NCI-H2196 treated with DMSO at 0.1 percent for 48 hours (cell line): ENCODE measurements at regions not wholly inside any gene's neighbourhood (a gene's known extent, or its start where the extent isn't known, plus 50 kb on each side); places are given as distances from the start of the nearest gene placed in this dataset.
"Not testable (repeated sequence)": the region's sequence is repeated elsewhere in the genome, so short reads cannot be mapped to it uniquely, and the experiment has no call there.

Experiments used
- DNase-seq: peaks from one replicate; lab custom pipeline; 2025; ENCODE audit not compliant: unreplicated experiment; lab: John Stamatoyannopoulos, UW

DNA sequence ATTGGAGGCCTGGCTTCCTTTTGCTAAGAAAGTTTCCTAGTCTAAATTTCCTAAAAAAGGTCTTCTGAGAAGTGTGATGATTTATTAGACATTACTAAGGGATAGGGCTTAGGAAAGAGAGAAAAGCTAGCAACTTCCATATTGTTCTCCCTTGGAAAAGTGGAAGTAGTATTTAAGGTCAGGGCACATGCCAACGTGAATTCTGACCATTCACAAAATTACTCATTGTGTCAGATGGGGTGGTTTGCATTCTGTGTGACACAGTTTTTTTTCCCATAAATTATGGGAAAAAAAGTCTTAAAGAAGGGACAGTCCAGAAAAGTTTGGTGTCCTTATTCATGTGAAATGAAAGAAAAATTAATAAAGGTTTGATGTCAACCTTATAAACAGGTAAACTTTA is 110.0 kb upstream of the ARRDC3 start:
- DNase-seq = no peak

DNA sequence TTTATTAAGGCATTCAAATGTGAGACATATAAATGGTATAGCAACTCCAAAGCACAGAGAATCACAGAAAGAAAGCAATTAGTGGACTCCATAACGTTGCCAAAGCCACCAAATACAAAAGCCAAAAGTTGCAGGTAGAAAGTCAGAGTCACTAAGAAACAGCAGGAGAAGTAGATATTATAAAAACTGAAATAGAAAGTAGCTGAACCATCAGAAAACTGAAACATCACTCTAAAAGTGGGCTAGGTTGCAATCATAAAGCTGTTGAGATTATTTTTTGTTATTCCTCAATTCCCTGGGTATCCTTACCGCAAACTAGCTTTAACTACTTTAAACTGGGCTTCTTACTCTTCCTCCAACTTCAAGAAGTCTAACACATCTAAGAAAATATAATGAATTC is 108.1 kb upstream of the ARRDC3 start:
- DNase-seq = no peak

GRCh38 chr5:91490316-91490715 is 107.2 kb upstream of the ARRDC3 start:
- no peak for DNase-seq

- DNase-seq = no peak
These were observed 104.3 kb upstream of the ARRDC3 start for GRCh38 chr5:91487420-91487819.

- no peak for DNase-seq
These were observed 103.5 kb upstream of the ARRDC3 start for GRCh38 chr5:91486638-91487037.

DNA sequence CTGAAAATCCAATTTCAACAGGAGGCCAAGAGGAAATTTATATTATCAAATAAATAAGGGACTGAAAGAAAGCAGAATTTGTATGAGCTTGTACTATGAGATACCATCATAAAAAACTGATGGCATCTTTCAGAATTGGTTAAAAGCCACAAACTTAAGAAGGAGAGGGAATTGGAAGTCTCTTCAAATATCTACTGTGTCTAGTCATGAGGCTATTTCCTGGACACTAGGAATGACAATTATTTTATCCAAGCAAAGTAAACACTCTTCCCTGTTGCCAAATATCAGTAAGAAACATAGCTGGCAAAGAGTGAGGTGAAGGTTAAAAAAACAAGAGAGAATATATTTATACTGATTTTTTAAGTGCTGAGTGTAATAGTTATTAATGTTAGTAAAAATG is 101.5 kb upstream of the ARRDC3 start:
- DNase-seq = no peak

DNA sequence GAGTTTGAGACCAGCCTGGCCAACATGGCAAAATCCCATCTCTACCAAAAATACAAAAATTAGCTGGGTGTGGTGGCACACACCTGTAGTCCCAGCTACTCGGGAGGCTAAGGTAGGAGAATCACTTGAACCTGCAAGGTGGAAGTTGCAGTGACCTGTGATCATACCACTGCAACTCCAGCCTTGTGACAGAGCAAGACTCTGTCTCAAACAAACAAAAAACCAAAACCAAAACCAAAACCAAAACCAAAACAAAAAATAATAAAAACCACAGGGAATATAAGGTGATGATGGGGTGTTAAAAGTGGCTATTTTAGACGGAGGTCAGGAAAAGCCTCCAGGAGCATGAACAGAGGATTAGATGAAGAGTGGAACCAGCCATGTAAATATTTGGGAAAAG is 96.3 kb upstream of the ARRDC3 start:
- not testable (repeated sequence) for DNase-seq

DNA sequence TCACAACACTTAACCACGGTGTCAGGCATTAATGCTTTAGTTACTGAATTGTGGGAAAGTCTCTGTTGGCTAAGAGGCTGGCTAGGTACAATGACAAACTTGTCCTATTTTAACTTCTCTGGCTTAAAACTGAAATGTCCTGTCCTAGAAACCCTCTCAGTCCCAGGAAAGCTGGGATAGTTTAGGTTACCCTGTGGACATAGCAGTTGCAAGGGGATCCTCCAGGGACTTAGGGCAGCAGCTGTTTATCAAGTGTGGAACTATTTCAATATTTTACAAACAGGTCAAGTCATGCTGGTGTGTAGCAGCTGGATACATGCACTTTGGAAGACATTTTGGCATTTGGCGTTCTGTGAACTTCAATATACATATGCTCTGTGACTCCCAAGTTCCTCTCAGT is 95.0 kb upstream of the ARRDC3 start:
- DNase-seq = no peak

- DNase-seq = no peak
These were observed 94.3 kb upstream of the ARRDC3 start for GRCh38 chr5:91477408-91477807.

DNA sequence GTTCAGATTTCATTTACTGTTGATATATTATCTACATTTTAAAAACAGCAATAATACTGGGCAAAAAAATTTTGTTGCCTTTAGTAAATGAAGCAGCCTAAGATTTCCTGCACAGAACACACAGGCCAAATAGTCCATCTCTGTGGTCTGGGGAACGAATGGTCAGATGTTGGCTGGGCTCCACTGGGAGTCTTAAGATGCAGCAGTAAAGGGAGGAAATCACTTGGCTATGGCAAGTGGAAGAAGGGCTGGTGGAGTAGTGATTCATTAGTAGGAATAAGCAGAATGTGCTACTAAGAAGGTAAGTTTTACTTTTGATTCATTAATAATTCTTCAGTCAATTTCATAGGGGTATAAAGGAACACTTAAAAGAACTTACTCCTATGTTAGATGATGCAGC is 91.1 kb upstream of the ARRDC3 start:
- DNase-seq = no peak

GRCh38 chr5:91472631-91473030 is 89.5 kb upstream of the ARRDC3 start:
- no peak for DNase-seq

- no peak for DNase-seq
These were observed 86.5 kb upstream of the ARRDC3 start for GRCh38 chr5:91469517-91470165.

DNA sequence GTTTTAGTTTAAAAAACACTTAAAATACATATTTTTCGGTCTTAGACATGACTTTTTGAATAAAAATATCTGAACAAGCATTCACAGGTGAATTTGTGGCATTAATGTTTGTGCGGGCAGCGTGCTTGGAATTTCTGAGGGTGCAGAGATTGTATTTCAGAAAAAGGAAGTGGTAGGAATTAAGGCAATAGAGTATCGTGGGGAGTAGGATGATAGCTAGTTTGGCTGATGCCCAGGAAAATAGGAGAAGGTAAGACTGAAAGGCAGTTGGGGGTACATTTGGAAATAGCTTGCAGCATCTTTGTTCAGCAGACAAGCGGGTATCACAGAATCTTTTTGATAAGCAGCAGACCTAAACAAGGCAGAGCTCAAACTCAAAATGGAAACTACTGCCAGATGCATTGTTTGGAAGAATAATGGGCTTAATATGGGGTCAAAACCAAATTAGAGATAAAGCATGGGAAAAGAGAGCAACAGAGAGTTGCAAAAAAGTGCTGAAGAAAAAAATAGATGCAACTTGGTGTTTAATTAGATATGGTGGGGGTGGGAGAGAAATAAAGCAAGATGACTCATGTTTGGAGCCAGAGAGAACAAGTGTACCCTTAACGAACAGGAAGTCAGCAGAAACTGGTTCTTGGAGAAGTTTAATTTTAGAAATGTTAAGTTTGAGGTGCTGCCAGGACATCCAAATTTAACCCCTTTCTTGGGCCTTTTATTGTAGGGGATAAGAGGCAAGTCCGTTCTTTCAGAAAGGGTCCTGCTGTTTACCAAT is 85.7 kb upstream of the ARRDC3 start:
- DNase-seq = no peak

GRCh38 chr5:91464886-91465646 is 81.9 kb upstream of the ARRDC3 start:
- DNase-seq = no peak

DNA sequence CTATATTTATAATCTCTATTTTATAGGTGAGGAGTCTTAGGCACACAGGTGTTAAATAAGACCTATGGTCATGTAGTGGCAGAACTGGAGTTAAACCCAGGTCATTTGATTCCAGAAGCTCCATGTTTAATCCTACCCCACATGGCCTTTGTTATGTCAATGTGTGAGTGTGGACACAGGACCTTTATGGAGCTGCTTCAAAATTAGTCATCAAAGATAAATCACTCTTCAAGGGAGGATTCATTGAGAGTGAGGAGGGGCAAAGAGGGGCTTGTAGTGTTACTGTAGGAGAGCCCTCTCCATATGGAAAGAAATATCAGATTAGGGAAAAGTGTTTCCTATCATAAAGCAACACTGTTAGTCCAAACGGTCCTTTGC is 74.6 kb upstream of the ARRDC3 start:
- no peak for DNase-seq

DNA sequence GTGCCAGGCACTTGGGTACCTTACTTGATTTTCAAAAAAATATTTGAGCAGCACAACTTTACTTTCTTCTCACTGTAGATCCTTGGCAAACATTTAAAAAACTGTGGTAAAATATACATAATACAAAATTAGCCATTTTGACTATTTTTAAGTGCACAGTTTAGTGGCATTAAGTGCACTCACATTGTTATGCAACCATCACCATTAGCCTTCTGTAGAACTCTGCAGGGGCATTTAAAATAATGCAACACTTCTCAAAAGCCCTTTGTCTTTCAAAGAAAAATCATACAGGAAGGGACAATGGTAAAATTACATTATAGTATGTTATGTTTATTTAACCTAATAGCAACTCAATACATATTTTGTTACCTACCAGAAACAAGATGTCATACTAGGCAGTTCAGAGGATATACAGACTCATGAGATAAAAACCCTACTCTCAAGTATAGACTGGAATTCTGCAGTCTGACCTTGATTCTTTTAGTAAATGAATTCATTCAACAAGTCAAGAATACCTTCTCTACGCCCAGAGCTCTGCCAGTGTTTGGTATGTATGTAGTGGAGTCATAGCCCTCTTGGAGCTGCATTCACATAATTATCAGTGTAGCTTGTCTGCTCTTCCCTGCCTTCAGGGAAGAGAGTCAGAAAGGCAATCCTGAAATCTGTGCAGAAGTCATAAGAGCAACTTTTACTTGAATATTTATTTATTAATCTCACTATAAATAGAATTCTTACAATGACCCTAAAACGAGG is 74.0 kb upstream of the ARRDC3 start:
- no peak for DNase-seq

- no peak for DNase-seq
These were observed 66.0 kb upstream of the ARRDC3 start for GRCh38 chr5:91449083-91449482.

GRCh38 chr5:91448079-91448478 is 65.0 kb upstream of the ARRDC3 start:
- not testable (repeated sequence) for DNase-seq

DNA sequence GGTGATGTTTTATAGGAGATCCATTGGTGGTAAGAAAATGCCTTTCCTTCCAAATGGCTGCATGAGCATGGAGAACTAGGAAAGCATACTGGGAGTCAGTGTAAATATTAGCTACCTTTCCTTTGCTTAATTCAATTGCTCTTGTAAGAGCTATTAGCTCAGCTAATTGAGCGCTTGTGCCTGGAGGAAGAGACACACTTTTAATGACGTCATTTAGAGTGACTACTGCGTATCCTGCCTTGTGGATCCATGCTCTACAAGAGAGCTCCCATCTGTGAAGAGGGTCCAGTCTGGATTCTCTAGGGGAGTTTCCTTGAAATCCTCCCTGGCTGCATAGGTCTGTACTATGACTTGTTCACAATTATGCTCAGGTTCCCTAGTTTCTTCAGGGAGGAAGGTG is 63.8 kb upstream of the ARRDC3 start:
- DNase-seq = not testable (repeated sequence)

DNA sequence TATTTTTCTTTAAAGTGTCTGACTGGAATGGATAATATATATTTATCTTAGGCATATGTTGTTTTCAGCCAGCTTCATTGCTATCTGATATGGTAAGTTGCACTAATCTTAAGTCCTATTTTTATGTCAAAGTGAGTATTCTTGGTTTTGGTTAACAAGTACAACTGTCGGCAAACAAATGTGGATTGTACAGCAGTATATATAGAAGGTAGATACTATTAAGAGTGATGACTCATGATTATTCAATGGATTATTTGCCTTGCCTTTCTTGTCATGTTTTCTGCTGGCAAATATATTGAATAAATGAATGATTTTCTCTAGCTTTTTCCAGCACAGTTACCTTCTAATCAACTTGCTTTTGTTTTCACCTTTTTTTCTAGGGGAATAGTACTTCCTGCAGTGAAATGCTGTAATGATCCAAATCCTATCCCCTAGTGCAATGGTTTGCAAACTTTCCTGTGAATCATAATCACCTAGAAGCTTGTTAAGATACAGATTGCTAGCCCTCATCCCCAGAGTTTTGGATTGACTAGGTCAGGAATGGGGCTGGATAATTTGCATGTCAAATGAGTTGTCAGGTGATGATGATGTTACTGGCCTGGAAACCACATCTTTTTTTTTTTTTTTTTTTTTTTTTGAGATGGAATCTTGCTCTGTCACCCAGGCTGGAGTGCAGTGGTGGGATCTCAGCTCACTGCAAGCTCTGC is 60.8 kb upstream of the ARRDC3 start:
- DNase-seq = no peak

DNA sequence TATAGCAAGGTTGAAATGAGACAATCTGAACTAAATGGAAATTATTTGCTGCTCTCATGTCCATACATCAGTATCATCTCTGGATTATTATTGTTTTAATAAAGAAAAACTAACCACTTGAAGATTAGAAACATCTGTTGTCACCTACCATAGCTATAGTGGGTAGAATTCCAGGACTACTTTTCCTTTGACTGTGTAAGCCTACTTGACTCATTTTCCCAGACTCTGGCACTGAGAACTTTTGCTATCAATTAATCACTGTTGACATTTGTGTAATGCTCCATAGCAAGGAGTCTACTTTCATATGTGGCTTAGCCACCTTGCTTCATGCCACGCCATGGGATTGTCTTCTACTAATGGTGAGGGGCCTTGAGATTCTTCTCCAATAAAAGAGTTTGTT is 59.9 kb upstream of the ARRDC3 start:
- DNase-seq = no peak
